ENCODE measurements at regions not wholly inside any gene's neighbourhood (a gene's known extent, or its start where the extent isn't known, plus 50 kb on each side); places are given as distances from the start of the nearest gene placed in this dataset.

GRCh38 chr3:40620151-40620550, 95.4 kb downstream of the ZNF621 start:
- no peaks in the 10 kb centered on the region for H3K4me1 ChIP-seq (ENCODE audit: control insufficient read depth, insufficient read depth, low read length)
- no peaks in the 10 kb centered on the region for H3K9me3 ChIP-seq (ENCODE audit: control insufficient read depth, low read length)
- H3K27me3 ChIP-seq (ENCODE audit: control insufficient read depth, insufficient read depth, low read length): peaks cover 17% of the 10 kb centered on the region
- no peaks in the 10 kb centered on the region for H3K36me3 ChIP-seq (ENCODE audit: control insufficient read depth, insufficient read depth, low read length)
- no peak overlapping the region for H3K4me3 ChIP-seq (ENCODE audit: low read length)
- no peak overlapping the region for H3K9ac ChIP-seq (ENCODE audit: low read length)

DNA sequence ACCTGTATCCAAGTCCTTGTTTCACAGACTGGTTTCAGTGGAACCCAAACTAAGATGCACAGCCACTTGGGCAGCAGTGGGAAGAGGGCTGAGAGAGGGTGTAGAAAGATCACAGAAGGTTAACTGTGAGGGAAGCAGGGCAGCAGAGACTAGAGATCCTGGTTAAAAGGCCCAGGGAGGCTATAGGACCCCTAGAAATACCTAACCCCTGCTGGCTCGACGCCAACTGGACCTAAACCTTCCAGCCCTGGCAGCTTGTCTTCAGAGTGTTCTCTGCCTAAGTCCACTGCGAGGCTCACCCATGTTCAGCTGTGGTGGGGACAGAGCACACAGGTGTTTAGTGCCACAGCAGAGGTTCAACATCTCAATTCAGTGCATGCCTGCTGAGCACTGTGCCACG, 96.5 kb downstream of the ZNF621 start:
- no peaks in the 10 kb centered on the region for H3K9me3 ChIP-seq (ENCODE audit: control insufficient read depth, low read length)
- no peak overlapping the region for H3K9ac ChIP-seq (ENCODE audit: low read length)
- no peaks in the 10 kb centered on the region for H3K36me3 ChIP-seq (ENCODE audit: control insufficient read depth, insufficient read depth, low read length)
- H3K27me3 ChIP-seq (ENCODE audit: control insufficient read depth, insufficient read depth, low read length): peaks cover 8% of the 10 kb centered on the region
- no peak overlapping the region for H3K4me3 ChIP-seq (ENCODE audit: low read length)
- H3K4me1 ChIP-seq (ENCODE audit: control insufficient read depth, insufficient read depth, low read length): no peaks in the 10 kb centered on the region

- H3K4me3 ChIP-seq (ENCODE audit: low read length): no peak overlapping the region
- H3K36me3 ChIP-seq (ENCODE audit: control insufficient read depth, insufficient read depth, low read length): no peaks in the 10 kb centered on the region
- no peaks in the 10 kb centered on the region for H3K27me3 ChIP-seq (ENCODE audit: control insufficient read depth, insufficient read depth, low read length)
- H3K9me3 ChIP-seq (ENCODE audit: control insufficient read depth, low read length): no peaks in the 10 kb centered on the region
- no peaks in the 10 kb centered on the region for H3K4me1 ChIP-seq (ENCODE audit: control insufficient read depth, insufficient read depth, low read length)
- no peak overlapping the region for H3K9ac ChIP-seq (ENCODE audit: low read length)
Observed at GRCh38 chr3:40623567-40623966, 98.8 kb downstream of the ZNF621 start.

DNA sequence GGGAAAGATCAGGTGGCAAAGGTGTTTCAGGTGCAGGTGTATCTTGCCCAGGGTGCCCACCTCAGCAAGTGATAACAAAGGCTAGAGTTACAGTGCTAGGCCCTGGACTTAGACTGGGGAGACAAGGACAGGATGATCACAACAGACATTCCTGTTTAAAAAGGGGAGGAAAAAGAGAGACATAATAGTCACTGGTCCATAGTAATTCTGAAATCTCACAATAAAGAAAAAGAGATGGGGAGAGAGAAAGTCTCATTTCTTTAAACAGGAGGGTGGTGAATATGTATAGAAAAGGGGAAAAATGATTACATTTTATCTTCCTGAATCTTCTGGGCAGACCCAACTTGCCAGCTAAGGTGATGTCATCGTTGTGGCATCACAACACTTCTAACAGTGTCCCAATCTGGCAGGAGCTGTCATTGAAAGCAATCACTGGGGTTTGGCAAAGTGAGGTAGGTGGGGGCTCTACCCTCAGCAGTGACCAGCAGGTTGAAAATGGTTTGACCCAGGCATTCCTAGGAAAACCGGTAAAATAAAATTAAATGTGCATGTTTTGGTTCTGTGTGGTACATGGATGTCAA, 99.5 kb downstream of the ZNF621 start:
- Histone ChIP-seq H3K9me3 (ENCODE audit: control insufficient read depth, low read length) (no peaks in the 10 kb centered on the region), H3K27me3 (ENCODE audit: control insufficient read depth, insufficient read depth, low read length) (no peaks in the 10 kb centered on the region), H3K4me1 (ENCODE audit: control insufficient read depth, insufficient read depth, low read length) (no peaks in the 10 kb centered on the region)

GRCh38 chr3:40627095-40627494, 102.3 kb downstream of the ZNF621 start:
- H3K9me3 ChIP-seq (ENCODE audit: control insufficient read depth, low read length): no peaks in the 10 kb centered on the region
- no peaks in the 10 kb centered on the region for H3K27me3 ChIP-seq (ENCODE audit: control insufficient read depth, insufficient read depth, low read length)
- H3K4me3 ChIP-seq (ENCODE audit: low read length): no peak overlapping the region
- H3K9ac ChIP-seq (ENCODE audit: low read length): no peak overlapping the region
- no peaks in the 10 kb centered on the region for H3K36me3 ChIP-seq (ENCODE audit: control insufficient read depth, insufficient read depth, low read length)
- H3K4me1 ChIP-seq (ENCODE audit: control insufficient read depth, insufficient read depth, low read length): peaks cover 7% of the 10 kb centered on the region

More for the DNA sequence above, 99.5 kb downstream of the ZNF621 start:
- Histone ChIP-seq H3K36me3 (ENCODE audit: control insufficient read depth, insufficient read depth, low read length) (no peaks in the 10 kb centered on the region), H3K4me3 (ENCODE audit: low read length) (no peak overlapping the region), H3K9ac (ENCODE audit: low read length) (no peak overlapping the region)

DNA sequence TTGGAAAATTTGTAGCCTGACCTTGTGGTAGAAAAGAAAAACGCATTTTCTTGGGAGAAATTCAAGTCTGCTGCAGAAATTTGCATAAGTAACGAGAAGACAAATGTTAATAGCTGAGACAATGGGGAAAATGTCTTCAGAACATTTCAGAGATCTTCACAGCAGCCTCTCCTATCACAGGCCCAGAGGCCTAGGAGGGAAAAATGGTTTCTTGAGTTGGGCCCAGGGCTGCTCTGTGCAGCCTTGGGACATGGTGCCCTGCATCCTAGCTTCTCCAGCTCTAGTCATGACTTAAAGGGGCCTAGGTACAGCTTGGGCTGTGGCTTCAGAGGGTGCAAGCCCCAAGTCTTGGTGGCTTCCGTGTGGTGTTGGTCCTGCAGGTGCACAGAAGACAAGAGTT, 104.2 kb downstream of the ZNF621 start:
- no peak overlapping the region for H3K4me3 ChIP-seq (ENCODE audit: low read length)
- no peaks in the 10 kb centered on the region for H3K27me3 ChIP-seq (ENCODE audit: control insufficient read depth, insufficient read depth, low read length)

DNA sequence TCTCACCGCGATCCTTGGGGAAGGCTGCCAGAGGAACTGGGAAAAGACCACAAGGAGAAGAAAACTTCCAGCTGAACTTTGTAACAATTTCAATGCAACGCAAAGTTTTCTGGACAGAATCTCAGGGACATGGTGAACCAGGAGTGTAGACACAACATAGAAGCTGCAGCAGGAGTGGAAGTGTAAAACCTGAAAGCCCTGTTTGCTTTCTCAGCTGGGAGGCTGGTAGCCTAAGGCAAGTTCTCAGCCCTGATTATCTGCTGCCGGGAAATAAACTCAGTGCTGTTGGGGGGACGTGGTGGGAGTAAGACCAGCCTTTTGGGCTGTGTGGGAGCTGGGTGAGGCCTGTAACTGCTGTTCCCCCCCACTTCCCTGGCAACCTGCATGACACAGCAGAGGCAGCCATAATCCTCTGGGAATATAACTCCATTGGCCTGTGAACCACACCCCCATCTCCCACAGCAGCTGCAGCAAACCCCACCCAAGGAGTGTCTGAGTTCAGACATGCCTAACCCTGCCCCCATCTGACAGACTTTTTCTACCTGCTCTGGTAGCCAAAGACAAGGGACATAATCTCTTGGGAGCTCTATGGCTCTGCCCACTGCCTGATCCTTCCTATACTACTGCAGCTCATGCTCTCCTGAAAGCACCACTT, 106.7 kb downstream of the ZNF621 start:
- Histone ChIP-seq H3K4me3 (ENCODE audit: low read length) (no peak overlapping the region), H3K4me1 (ENCODE audit: control insufficient read depth, insufficient read depth, low read length) (peaks cover 7% of the 10 kb centered on the region), H3K9me3 (ENCODE audit: control insufficient read depth, low read length) (no peaks in the 10 kb centered on the region), H3K36me3 (ENCODE audit: control insufficient read depth, insufficient read depth, low read length) (no peaks in the 10 kb centered on the region), H3K27me3 (ENCODE audit: control insufficient read depth, insufficient read depth, low read length) (no peaks in the 10 kb centered on the region), H3K9ac (ENCODE audit: low read length) (no peak overlapping the region)

More for the DNA sequence above, 104.2 kb downstream of the ZNF621 start:
- H3K9ac ChIP-seq (ENCODE audit: low read length): no peak overlapping the region
- H3K4me1 ChIP-seq (ENCODE audit: control insufficient read depth, insufficient read depth, low read length): peaks cover 7% of the 10 kb centered on the region
- H3K9me3 ChIP-seq (ENCODE audit: control insufficient read depth, low read length): no peaks in the 10 kb centered on the region
- no peaks in the 10 kb centered on the region for H3K36me3 ChIP-seq (ENCODE audit: control insufficient read depth, insufficient read depth, low read length)

DNA sequence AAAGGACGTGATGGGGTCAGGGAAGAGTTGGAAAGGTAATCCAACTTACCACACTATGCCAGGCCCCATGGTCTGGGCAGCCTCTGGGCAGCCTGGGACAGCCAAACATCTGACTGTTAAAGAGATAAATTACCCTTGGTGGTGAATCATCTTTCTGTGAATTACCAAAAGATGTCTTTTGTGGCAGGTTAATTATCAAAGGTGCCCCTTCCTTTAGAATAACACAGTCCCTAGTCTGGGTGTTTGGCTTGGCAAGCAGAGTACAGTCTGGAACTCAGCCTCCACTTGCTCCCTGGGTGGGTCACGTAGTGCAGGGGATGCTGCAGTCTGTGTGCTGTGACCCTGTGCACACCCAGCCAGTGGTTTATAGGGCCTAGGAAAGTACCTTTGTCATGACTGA, 113.1 kb downstream of the ZNF621 start:
- H3K9ac ChIP-seq (ENCODE audit: low read length): no peak overlapping the region
- no peaks in the 10 kb centered on the region for H3K4me1 ChIP-seq (ENCODE audit: control insufficient read depth, insufficient read depth, low read length)
- H3K9me3 ChIP-seq (ENCODE audit: control insufficient read depth, low read length): no peaks in the 10 kb centered on the region
- no peak overlapping the region for H3K4me3 ChIP-seq (ENCODE audit: low read length)
- no peaks in the 10 kb centered on the region for H3K27me3 ChIP-seq (ENCODE audit: control insufficient read depth, insufficient read depth, low read length)
- no peaks in the 10 kb centered on the region for H3K36me3 ChIP-seq (ENCODE audit: control insufficient read depth, insufficient read depth, low read length)

- Histone ChIP-seq H3K27me3 (ENCODE audit: control insufficient read depth, insufficient read depth, low read length) (no peaks in the 10 kb centered on the region), H3K4me1 (ENCODE audit: control insufficient read depth, insufficient read depth, low read length) (no peaks in the 10 kb centered on the region), H3K4me3 (ENCODE audit: low read length) (no peak overlapping the region), H3K9ac (ENCODE audit: low read length) (no peak overlapping the region), H3K9me3 (ENCODE audit: control insufficient read depth, low read length) (no peaks in the 10 kb centered on the region), H3K36me3 (ENCODE audit: control insufficient read depth, insufficient read depth, low read length) (no peaks in the 10 kb centered on the region)
Observed at GRCh38 chr3:40639006-40639405, 114.2 kb downstream of the ZNF621 start.

DNA sequence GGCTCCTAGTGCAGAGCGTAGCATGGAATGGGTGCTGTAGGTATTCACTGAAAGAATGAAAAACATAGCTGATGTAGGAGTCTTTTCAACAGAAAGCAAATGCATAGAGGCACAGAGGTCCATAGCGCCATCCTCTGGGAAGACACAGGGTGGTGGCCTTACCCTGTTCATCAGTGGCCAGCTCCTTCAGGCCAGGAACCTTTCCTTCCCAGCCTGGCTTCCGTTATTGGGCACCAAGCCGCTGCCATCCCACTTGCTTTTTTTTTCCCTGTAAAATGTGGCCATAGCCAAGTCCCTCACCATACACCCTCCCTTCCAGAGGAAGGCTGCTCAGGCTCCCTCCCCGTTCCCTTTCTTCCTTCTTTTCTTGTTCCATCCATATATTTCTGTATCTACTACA, 118.1 kb downstream of the ZNF621 start:
- Histone ChIP-seq H3K36me3 (ENCODE audit: control insufficient read depth, insufficient read depth, low read length) (no peaks in the 10 kb centered on the region), H3K4me1 (ENCODE audit: control insufficient read depth, insufficient read depth, low read length) (no peaks in the 10 kb centered on the region), H3K27me3 (ENCODE audit: control insufficient read depth, insufficient read depth, low read length) (no peaks in the 10 kb centered on the region), H3K9me3 (ENCODE audit: control insufficient read depth, low read length) (no peaks in the 10 kb centered on the region), H3K4me3 (ENCODE audit: low read length) (no peak overlapping the region), H3K9ac (ENCODE audit: low read length) (no peak overlapping the region)

GRCh38 chr3:40645883-40646282, 121.1 kb downstream of the ZNF621 start:
- Histone ChIP-seq H3K9me3 (ENCODE audit: control insufficient read depth, low read length) (no peaks in the 10 kb centered on the region), H3K4me3 (ENCODE audit: low read length) (no peak overlapping the region), H3K4me1 (ENCODE audit: control insufficient read depth, insufficient read depth, low read length) (no peaks in the 10 kb centered on the region), H3K27me3 (ENCODE audit: control insufficient read depth, insufficient read depth, low read length) (no peaks in the 10 kb centered on the region), H3K9ac (ENCODE audit: low read length) (no peak overlapping the region), H3K36me3 (ENCODE audit: control insufficient read depth, insufficient read depth, low read length) (no peaks in the 10 kb centered on the region)

DNA sequence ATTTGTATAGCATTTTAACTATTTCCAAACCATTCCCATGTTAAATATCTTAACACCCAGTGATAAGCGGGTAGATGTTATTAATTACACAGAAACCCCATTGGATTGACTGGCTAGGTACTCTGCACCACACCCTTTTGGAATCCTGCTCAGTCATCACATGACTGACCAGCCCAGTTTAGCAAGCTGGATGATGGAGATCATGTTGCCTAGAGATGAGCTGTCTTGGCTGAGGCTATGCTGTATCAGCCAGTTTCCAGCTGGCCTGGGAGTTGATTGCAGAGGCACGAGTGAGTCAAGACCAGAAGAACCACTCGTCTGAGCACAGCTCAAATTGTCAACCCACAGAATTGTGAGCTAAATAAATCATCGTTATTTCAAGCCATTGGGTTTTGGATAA, 124.6 kb downstream of the ZNF621 start:
- no peaks in the 10 kb centered on the region for H3K4me1 ChIP-seq (ENCODE audit: control insufficient read depth, insufficient read depth, low read length)
- no peaks in the 10 kb centered on the region for H3K9me3 ChIP-seq (ENCODE audit: control insufficient read depth, low read length)
- no peaks in the 10 kb centered on the region for H3K27me3 ChIP-seq (ENCODE audit: control insufficient read depth, insufficient read depth, low read length)
- no peaks in the 10 kb centered on the region for H3K36me3 ChIP-seq (ENCODE audit: control insufficient read depth, insufficient read depth, low read length)
- H3K4me3 ChIP-seq (ENCODE audit: low read length): no peak overlapping the region
- no peak overlapping the region for H3K9ac ChIP-seq (ENCODE audit: low read length)

DNA sequence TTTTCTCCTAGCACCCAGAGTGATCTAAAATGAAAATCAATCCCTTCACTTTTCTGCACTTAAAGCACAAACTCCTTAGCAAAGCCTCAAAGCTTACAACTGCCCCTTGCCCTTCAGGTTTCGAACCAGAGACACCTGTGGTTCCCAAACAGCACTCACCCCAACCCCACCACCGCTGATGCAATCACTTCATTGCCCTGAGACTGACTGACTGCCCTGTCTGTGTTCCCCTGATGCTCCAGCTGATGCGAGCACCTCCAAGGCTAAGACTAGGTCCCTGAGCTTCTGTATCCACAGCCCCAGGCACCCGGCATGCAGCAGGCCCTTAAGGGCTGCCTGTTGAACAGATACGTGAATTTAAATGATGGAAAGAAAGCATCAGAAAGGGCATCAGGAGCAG, 127.3 kb downstream of the ZNF621 start:
- Histone ChIP-seq H3K4me1 (ENCODE audit: control insufficient read depth, insufficient read depth, low read length) (no peaks in the 10 kb centered on the region), H3K9me3 (ENCODE audit: control insufficient read depth, low read length) (no peaks in the 10 kb centered on the region), H3K4me3 (ENCODE audit: low read length) (no peak overlapping the region), H3K27me3 (ENCODE audit: control insufficient read depth, insufficient read depth, low read length) (no peaks in the 10 kb centered on the region), H3K36me3 (ENCODE audit: control insufficient read depth, insufficient read depth, low read length) (no peaks in the 10 kb centered on the region), H3K9ac (ENCODE audit: low read length) (no peak overlapping the region)

Measured in mucosa of stomach (tissue), 1 donor.